OCI-LY7 (cell line): ENCODE measurements at regions not wholly inside any gene's neighbourhood (a gene's known extent, or its start where the extent isn't known, plus 50 kb on each side); places are given as distances from the start of the nearest gene placed in this dataset.

ENCODE experiments used
- BruUV-seq: library from RNA; stranded (reverse); fragments of 400-500 nt; replicated peaks from 2 replicates; lab custom pipeline; 2021; lab: Mats Ljungman, UMichigan
- CTCF ChIA-PET: fragments of 300-600 bp; sonication (Branson Sonifier 250); formaldehyde crosslinking; loops from one replicate; lab custom pipeline; 2022; ENCODE audit warnings: antibody characterized with exemption; ENCODE audit not compliant: unreplicated experiment; lab: Charles Lee
- POLR2A ChIA-PET: fragments of 300-600 bp; sonication (Branson Sonifier 250); formaldehyde crosslinking; loops from one replicate; lab custom pipeline; 2022; ENCODE audit warnings: antibody characterized with exemption; lab: Charles Lee
- DNase-seq: peaks from one replicate; pipeline ENCODE4 v3.0.0-alpha.2; 2015; ENCODE audit warnings: low spot score
- H2AFZ ChIP-seq: fragments of 200-600 bp; sonication (generic), shearing (Covaris generic); 2 replicates; pipeline ENCODE4 v1.6.1; 2014; ENCODE audit warnings: mild to moderate bottlenecking, antibody characterized with exemption, low read length, moderate library complexity
- H3K27ac ChIP-seq: fragments of 200-600 bp; sonication (generic); 2 replicates; pipeline ENCODE4 v1.5.1; 2014; ENCODE audit warnings: mixed run types, low read depth, mild to moderate bottlenecking, moderate library complexity, low read length, inconsistent platforms; ENCODE audit not compliant: poor library complexity, severe bottlenecking
- H3K36me3 ChIP-seq: fragments of 200-600 bp; sonication (generic); 2 replicates; pipeline ENCODE4 v1.6.1; 2014; ENCODE audit warnings: mild to moderate bottlenecking, antibody characterized with exemption, low read length, moderate library complexity, mixed read lengths; ENCODE audit not compliant: insufficient read depth
- H3K4me1 ChIP-seq: fragments of 200-600 bp; sonication (generic); 2 replicates; pipeline ENCODE4 v1.5.1; 2014; ENCODE audit warnings: mild to moderate bottlenecking, low read length; ENCODE audit not compliant: insufficient read depth, poor library complexity, severe bottlenecking
- H3K4me2 ChIP-seq: fragments of 200-600 bp; sonication (generic); 2 replicates; pipeline ENCODE4 v1.6.1; 2014; ENCODE audit warnings: mild to moderate bottlenecking, low read length
- H3K4me3 ChIP-seq: fragments of 200-600 bp; sonication (generic); 2 replicates; pipeline ENCODE4 v1.5.1; 2014; ENCODE audit warnings: mild to moderate bottlenecking, low read depth, low read length; ENCODE audit not compliant: poor library complexity, severe bottlenecking
- H3K79me2 ChIP-seq: fragments of 200-600 bp; sonication (generic); 2 replicates; pipeline ENCODE4 v1.6.1; 2016; ENCODE audit warnings: low read depth, mild to moderate bottlenecking, low read length, moderate library complexity, mixed read lengths; ENCODE audit not compliant: insufficient read depth
- H3K9me2 ChIP-seq: fragments of 200-600 bp; sonication (generic); 2 replicates; pipeline ENCODE4 v1.6.1; 2016; ENCODE audit warnings: mild to moderate bottlenecking, low read length, mixed read lengths; ENCODE audit not compliant: insufficient read depth
- H3K9me3 ChIP-seq: fragments of 200-600 bp; sonication (generic); 2 replicates; pipeline ENCODE4 v1.6.1; 2014; ENCODE audit warnings: mild to moderate bottlenecking, mixed run types, low read length, mixed read lengths
- H4K20me1 ChIP-seq: fragments of 200-600 bp; sonication (generic); 2 replicates; pipeline ENCODE4 v1.6.1; 2014; ENCODE audit warnings: mild to moderate bottlenecking, antibody characterized with exemption, low read length, moderate library complexity, mixed read lengths; ENCODE audit not compliant: insufficient read depth
- CTCF ChIP-seq: fragments of 200-600 bp; sonication (generic); conservative IDR thresholded peaks from 2 replicates; pipeline ENCODE4 v1.5.1; 2014; ENCODE audit warnings: mild to moderate bottlenecking, antibody characterized with exemption, low read length, moderate library complexity, mixed read lengths
- EZH2phosphoT487 ChIP-seq: fragments of 200-600 bp; sonication (generic); IDR thresholded peaks from 2 replicates; pipeline ENCODE4 v1.6.1; 2018; ENCODE audit warnings: low read depth, borderline replicate concordance, mild to moderate bottlenecking, mixed run types, antibody characterized with exemption, low read length, moderate library complexity, mixed read lengths
- intact Hi-C: fragments of 100-400 bp; cut with micrococcal nuclease; formaldehyde crosslinking; loops from one replicate; pipeline ENCODE4 v1.10.0; 2022; ENCODE audit not compliant: unreplicated experiment

DNA sequence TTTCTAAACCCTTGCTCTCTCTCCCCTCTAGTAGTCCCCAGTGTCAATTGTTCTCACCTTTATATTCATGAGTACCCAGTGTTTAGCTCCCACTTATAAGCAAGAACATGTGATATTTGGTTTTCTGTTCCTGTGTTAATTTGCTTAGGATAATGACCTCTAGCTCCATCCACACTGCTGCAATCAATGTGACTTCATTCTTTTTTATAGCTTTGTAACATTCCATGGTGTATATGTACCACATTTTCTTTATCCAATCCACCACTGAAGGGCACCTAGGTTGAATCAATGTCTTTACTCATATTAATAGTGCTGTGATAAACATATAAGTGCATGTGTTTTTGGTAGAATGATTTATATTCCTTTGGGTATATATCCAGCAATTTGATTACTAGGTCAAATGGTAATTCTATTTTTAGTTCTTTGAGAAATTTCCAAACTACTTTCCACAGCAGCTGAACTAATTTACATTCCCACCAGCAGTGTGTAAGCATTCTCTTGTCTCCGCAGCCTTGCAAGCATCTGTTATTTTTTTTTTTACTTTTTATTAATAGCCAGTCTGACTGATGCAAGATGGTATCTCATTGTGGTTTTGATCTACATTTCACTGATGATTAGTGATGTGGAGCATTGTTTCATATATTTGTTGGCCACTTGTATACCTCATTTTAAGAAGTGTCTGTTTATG is 277.8 kb downstream of the LTN1 start:
- ChIA-PET POLR2A (no interaction called here), CTCF (no interaction called here)
- TF ChIP-seq EZH2phosphoT487, result no peak
- TF ChIP-seq CTCF, result no peak
- no peaks in the 10 kb centered on the region for H3K4me1 ChIP-seq
- H3K9me2 ChIP-seq, result no peaks in the 10 kb centered on the region
- H2AFZ ChIP-seq, result no peak overlapping the region
- no peaks in the 10 kb centered on the region for H3K36me3 ChIP-seq
- no peaks in the 10 kb centered on the region for H4K20me1 ChIP-seq
- no peak for DNase-seq
- H3K27ac ChIP-seq, result no peak overlapping the region
- BruUV-seq, result no TSS peak
- no peaks in the 10 kb centered on the region for H3K9me3 ChIP-seq
- intact Hi-C loops, result no loop called here
- H3K4me3 ChIP-seq, result no peak overlapping the region
- no peak overlapping the region for H3K4me2 ChIP-seq
- H3K79me2 ChIP-seq, result no peaks in the 10 kb centered on the region

GRCh38 chr21:28712411-28712810 is 280.3 kb downstream of the LTN1 start:
- TF ChIP-seq EZH2phosphoT487, result no peak
- TF ChIP-seq CTCF, result no peak
- intact Hi-C loops, result no loop called here
- no peaks in the 10 kb centered on the region for H3K9me2 ChIP-seq
- no peaks in the 10 kb centered on the region for H3K79me2 ChIP-seq
- no peaks in the 10 kb centered on the region for H3K36me3 ChIP-seq
- H3K4me3 ChIP-seq, result no peak overlapping the region
- no peak overlapping the region for H3K27ac ChIP-seq
- DNase-seq, result no peak
- H2AFZ ChIP-seq, result no peak overlapping the region
- ChIA-PET CTCF (no interaction called here), POLR2A (interaction anchor here (0.7 kb wide), 1 partner anchor 120 kb away, joined by 3 read pairs; no protein-coding TSS in a partner anchor)
- no peak overlapping the region for H3K4me2 ChIP-seq
- H3K4me1 ChIP-seq, result no peaks in the 10 kb centered on the region
- BruUV-seq, result no TSS peak
- no peaks in the 10 kb centered on the region for H4K20me1 ChIP-seq
- H3K9me3 ChIP-seq, result no peaks in the 10 kb centered on the region

DNA sequence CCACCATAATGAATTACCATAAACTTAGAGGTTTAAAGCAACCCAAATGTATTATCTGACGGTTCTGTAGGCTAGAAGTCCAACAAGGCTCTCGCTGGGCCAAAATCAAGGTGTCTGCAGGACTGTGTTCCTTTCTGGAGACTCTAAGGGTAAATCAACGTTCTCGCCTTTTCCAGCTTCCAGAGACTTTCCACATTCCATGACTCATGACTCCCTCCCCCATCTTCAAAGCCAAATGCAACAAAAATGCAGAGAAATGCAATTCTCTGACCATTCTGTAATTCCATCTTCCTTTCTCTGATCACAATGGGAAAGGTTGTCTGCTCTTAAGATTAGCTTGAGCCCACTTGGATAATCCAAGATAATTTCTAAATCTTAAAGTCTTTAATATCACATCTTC is 287.1 kb downstream of the LTN1 start:
- no peaks in the 10 kb centered on the region for H3K9me2 ChIP-seq
- POLR2A ChIA-PET, result no interaction called here
- no peak for TF ChIP-seq EZH2phosphoT487
- TF ChIP-seq CTCF, result no peak
- no peak overlapping the region for H3K4me2 ChIP-seq
- no TSS peak for BruUV-seq
- H3K4me3 ChIP-seq, result no peak overlapping the region
- H3K27ac ChIP-seq, result no peak overlapping the region
- H3K79me2 ChIP-seq, result no peaks in the 10 kb centered on the region
- DNase-seq, result no peak
- H3K9me3 ChIP-seq, result no peaks in the 10 kb centered on the region
- intact Hi-C loops, result no loop called here
- CTCF ChIA-PET, result no interaction called here
- no peaks in the 10 kb centered on the region for H3K36me3 ChIP-seq
- H2AFZ ChIP-seq, result no peak overlapping the region
- H4K20me1 ChIP-seq, result no peaks in the 10 kb centered on the region
- no peaks in the 10 kb centered on the region for H3K4me1 ChIP-seq
